ENCODE measurements at regions not wholly inside any gene's neighbourhood (a gene's known extent, or its start where the extent isn't known, plus 50 kb on each side); places are given as distances from the start of the nearest gene placed in this dataset.

GRCh38 chr4:55237839-55238238 lies 108.2 kb upstream of the SRD5A3 start:
- no peaks in the 10 kb centered on the region for H3K27me3 ChIP-seq

GRCh38 chr4:55238407-55238806 lies 107.6 kb upstream of the SRD5A3 start:
- Histone ChIP-seq H3K9me3 (no peaks in the 10 kb centered on the region), H3K27me3 (no peaks in the 10 kb centered on the region), H3K36me3 (no peaks in the 10 kb centered on the region), H3K4me3 (replicated peaks in 1 of 3) (no peak overlapping the region), H3K27ac (no peak overlapping the region), H3K4me1 (no peaks in the 10 kb centered on the region)
- WGBS, 2 donors: 89 to 91% methylated on average over 2 of the region's 2 CpGs
- DNase-seq: no peak
- intact Hi-C loops (cut with DNase I): no loop called here
- TF ChIP-seq POLR2A (IDR thresholded peaks at IDR 0.05): no peak
- TF ChIP-seq CTCF (IDR thresholded peaks at IDR 0.05): no peak

More at GRCh38 chr4:55237839-55238238, 108.2 kb upstream of the SRD5A3 start:
- Histone ChIP-seq H3K4me1 (no peaks in the 10 kb centered on the region), H3K9me3 (no peaks in the 10 kb centered on the region), H3K36me3 (no peaks in the 10 kb centered on the region), H3K27ac (no peak overlapping the region), H3K4me3 (replicated peaks in 1 of 3) (no peak overlapping the region)
- intact Hi-C loops (cut with DNase I): no loop called here
- TF ChIP-seq CTCF (IDR thresholded peaks at IDR 0.05): no peak
- no peak for TF ChIP-seq POLR2A (IDR thresholded peaks at IDR 0.05)
- no peak for DNase-seq
- 79% methylated on average over 2 of the region's 2 CpGs for WGBS, 2 donors

- no peak for DNase-seq
- Histone ChIP-seq H3K4me1 (no peaks in the 10 kb centered on the region), H3K27me3 (no peaks in the 10 kb centered on the region), H3K27ac (no peak overlapping the region), H3K9me3 (no peaks in the 10 kb centered on the region), H3K4me3 (replicated peaks in 1 of 3) (no peak overlapping the region), H3K36me3 (no peaks in the 10 kb centered on the region)
- intact Hi-C loops (cut with DNase I): no loop called here
- TF ChIP-seq POLR2A (IDR thresholded peaks at IDR 0.05) (no peak), CTCF (IDR thresholded peaks at IDR 0.05) (no peak)
- 70% methylated on average over 14 of the region's 14 CpGs; no CpG with 5 or more reads in 1 of the 2 donors for WGBS, 2 donors
These were observed 104.6 kb upstream of the SRD5A3 start for GRCh38 chr4:55241461-55241860.

GRCh38 chr4:55242506-55242905 lies 103.5 kb upstream of the SRD5A3 start:
- Histone ChIP-seq H3K9me3 (no peaks in the 10 kb centered on the region), H3K4me3 (replicated peaks in 1 of 3) (no peak overlapping the region), H3K27me3 (no peaks in the 10 kb centered on the region), H3K36me3 (no peaks in the 10 kb centered on the region), H3K27ac (no peak overlapping the region), H3K4me1 (no peaks in the 10 kb centered on the region)
- WGBS, 2 donors: 82% methylated on average over 4 of the region's 4 CpGs
- no peak for DNase-seq
- TF ChIP-seq POLR2A (IDR thresholded peaks at IDR 0.05) (no peak), CTCF (IDR thresholded peaks at IDR 0.05) (no peak)
- intact Hi-C loops (cut with DNase I): no loop called here

GRCh38 chr4:55247521-55247920 lies 98.5 kb upstream of the SRD5A3 start:
- Histone ChIP-seq H3K27me3 (no peaks in the 10 kb centered on the region), H3K36me3 (no peaks in the 10 kb centered on the region), H3K27ac (no peak overlapping the region), H3K4me1 (no peaks in the 10 kb centered on the region), H3K4me3 (replicated peaks in 1 of 3) (no peak overlapping the region), H3K9me3 (no peaks in the 10 kb centered on the region)
- 74 to 90% methylated on average over 5 of the region's 5 CpGs for WGBS, 2 donors
- no peak for DNase-seq
- intact Hi-C loops (cut with DNase I): no loop called here
- TF ChIP-seq POLR2A (IDR thresholded peaks at IDR 0.05) (no peak), CTCF (IDR thresholded peaks at IDR 0.05) (no peak)
